AG04450 (cell line): ENCODE measurements at regions not wholly inside any gene's neighbourhood (a gene's known extent, or its start where the extent isn't known, plus 50 kb on each side); places are given as distances from the start of the nearest gene placed in this dataset.

Experiments
- CTCF ChIA-PET: fragments of 300-600, 350-600 bp; formaldehyde crosslinking; extraction: SDS; loops from one replicate; lab custom pipeline; 2022; ENCODE audit warnings: antibody characterized with exemption, inconsistent platforms; lab: Charles Lee
- POLR2A ChIA-PET: fragments of 350-600 bp; formaldehyde crosslinking; extraction: SDS; loops from one replicate; lab custom pipeline; 2021; ENCODE audit warnings: antibody characterized with exemption, inconsistent platforms; lab: Yijun Ruan, JAX
- DNase-seq: peaks from one replicate; pipeline ENCODE4 v3.0.0-alpha.2; 2011; ENCODE audit warnings: low read depth, low spot score
- H3K27ac ChIP-seq: one replicate; pipeline ENCODE4 v1.5.1; 2012; ENCODE audit warnings: low read depth, low read length, control low read depth
- H3K27me3 ChIP-seq: one replicate; pipeline ENCODE4 v1.6.0; 2012; ENCODE audit warnings: low read length; ENCODE audit not compliant: control insufficient read depth, insufficient read depth
- H3K4me3 ChIP-seq: 2 replicates; pipeline ENCODE4 v1.5.1; 2011; ENCODE audit warnings: mild to moderate bottlenecking, low read depth, low read length, control low read depth
- H3K9me3 ChIP-seq: 2 replicates; pipeline ENCODE4 v1.5.1; 2012; ENCODE audit warnings: low read length; ENCODE audit not compliant: control insufficient read depth, insufficient read depth
- TF ChIP-seq, protein P1 (sequence below): IDR thresholded peaks from 2 replicates; pipeline ENCODE4 v1.5.1; 2011; ENCODE audit warnings: low read depth, low read length, control low read depth, inconsistent platforms

DNA sequence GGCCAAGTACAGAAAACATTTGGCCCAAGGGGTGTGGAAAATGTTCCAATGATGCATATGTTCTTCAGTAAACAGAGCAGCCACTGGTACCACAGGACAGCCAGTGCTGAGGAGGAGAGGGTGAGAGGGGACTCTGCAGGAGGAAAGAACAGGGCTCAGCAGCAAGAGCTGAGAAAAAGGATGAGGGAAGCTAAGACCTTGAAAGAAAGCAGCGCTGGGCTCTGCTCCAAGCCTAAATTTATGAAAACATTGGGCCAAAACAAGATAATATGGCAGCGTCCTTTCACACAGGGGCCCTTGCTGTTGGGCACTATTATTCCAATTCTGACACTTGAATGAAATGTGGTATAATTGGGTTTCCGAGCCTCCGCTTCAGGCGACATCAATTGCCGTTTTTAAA is 939.0 kb upstream of the FANCL start:
- Histone ChIP-seq H3K9me3 (no peaks in the 10 kb centered on the region), H3K27ac (no peak overlapping the region), H3K4me3 (no peak overlapping the region), H3K27me3 (no peaks in the 10 kb centered on the region)
- no peak for DNase-seq
- CTCF ChIA-PET: no interaction called here
- TF ChIP-seq, protein P1, sequence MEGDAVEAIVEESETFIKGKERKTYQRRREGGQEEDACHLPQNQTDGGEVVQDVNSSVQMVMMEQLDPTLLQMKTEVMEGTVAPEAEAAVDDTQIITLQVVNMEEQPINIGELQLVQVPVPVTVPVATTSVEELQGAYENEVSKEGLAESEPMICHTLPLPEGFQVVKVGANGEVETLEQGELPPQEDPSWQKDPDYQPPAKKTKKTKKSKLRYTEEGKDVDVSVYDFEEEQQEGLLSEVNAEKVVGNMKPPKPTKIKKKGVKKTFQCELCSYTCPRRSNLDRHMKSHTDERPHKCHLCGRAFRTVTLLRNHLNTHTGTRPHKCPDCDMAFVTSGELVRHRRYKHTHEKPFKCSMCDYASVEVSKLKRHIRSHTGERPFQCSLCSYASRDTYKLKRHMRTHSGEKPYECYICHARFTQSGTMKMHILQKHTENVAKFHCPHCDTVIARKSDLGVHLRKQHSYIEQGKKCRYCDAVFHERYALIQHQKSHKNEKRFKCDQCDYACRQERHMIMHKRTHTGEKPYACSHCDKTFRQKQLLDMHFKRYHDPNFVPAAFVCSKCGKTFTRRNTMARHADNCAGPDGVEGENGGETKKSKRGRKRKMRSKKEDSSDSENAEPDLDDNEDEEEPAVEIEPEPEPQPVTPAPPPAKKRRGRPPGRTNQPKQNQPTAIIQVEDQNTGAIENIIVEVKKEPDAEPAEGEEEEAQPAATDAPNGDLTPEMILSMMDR: no peak
- POLR2A ChIA-PET: no interaction called here

DNA sequence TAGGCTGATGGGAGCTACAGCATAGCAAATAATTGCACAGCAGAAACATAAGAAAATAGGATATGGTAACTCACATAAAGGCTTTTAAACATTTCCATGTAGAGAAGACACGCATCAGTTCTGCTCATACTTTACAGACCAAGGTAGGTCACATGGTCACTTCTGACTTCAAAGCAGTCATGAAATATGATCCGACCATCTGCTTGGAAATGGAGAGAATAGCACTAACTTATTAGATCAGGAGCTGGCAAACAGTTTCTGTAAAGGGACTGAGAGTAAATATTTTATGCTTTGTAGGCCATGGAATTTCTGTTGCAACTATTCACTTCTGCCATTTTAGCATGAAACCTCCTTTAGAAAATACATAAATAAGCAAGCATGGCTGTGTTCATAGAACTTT is 936.6 kb upstream of the FANCL start:
- CTCF ChIA-PET: no interaction called here
- TF ChIP-seq, protein P1: no peak
- POLR2A ChIA-PET: no interaction called here
- H3K27me3 ChIP-seq: no peaks in the 10 kb centered on the region
- H3K9me3 ChIP-seq: peaks cover 4% of the 10 kb centered on the region; the same call in 1 of the 2 replicates
- no peak overlapping the region for H3K27ac ChIP-seq
- H3K4me3 ChIP-seq: no peak overlapping the region
- DNase-seq: no peak

DNA sequence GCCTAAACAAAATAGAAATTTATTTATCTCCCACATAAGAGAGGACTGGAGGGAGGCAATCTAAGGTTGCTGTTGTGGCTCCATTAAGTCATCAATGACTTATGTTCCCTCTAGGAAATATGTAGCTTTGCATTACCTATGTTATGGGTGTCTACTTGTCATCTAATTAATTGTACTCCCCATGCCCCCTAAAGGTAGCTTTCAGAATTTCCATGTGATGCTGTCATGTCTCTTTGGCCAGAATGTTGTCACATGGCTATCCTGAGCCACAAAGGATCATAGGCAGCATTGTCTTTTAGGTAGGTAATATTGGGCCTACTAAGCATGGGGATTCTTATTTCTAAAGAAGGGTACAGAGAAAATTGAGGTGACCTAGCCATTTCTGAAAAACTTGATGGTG is 935.6 kb upstream of the FANCL start:
- no peaks in the 10 kb centered on the region for H3K27me3 ChIP-seq
- TF ChIP-seq, protein P1: no peak
- ChIA-PET CTCF (no interaction called here), POLR2A (no interaction called here)
- no peak for DNase-seq
- H3K27ac ChIP-seq: no peak overlapping the region
- peaks cover 6% of the 10 kb centered on the region; the same call in 1 of the 2 replicates for H3K9me3 ChIP-seq
- H3K4me3 ChIP-seq: no peak overlapping the region

DNA sequence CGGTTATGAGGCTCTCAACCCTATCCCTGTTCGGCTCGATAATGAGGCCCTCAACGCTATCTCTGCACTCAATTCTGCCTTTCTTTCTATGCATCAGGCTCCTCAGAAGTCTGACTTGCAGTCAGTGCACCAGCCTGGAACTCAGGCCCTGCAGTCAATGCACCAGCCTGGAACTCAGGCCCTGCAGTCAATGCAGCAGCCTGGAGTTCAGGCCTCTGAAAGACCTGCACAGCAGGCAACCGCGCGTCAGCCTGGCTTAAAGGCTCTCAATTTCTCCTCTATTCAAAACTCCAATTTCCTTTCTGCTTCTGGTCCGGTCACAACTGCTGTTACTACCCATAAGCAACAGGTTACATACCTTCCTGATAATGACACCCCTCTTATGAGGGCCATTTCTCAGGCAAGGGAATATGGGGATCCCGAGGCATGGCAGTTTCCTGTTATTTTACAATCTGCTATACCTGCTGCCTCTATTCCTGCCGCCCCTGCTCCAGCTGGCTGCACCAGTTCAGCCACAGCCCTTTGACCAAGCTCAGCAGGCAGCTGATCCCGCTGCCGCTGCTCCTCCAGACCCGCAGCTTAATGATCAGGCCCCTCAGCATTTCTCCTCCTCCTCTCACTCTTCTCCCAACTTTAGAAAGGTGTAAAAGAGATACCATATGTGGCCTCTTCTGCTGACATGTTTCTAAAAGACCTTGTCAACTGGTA is 933.6 kb upstream of the FANCL start:
- DNase-seq: no peak
- CTCF ChIA-PET: no interaction called here
- peaks cover 6% of the 10 kb centered on the region; the same call in 1 of the 2 replicates for H3K9me3 ChIP-seq
- POLR2A ChIA-PET: no interaction called here
- no peaks in the 10 kb centered on the region for H3K27me3 ChIP-seq
- H3K27ac ChIP-seq: no peak overlapping the region
- H3K4me3 ChIP-seq: no peak overlapping the region
- TF ChIP-seq, protein P1: no peak

DNA sequence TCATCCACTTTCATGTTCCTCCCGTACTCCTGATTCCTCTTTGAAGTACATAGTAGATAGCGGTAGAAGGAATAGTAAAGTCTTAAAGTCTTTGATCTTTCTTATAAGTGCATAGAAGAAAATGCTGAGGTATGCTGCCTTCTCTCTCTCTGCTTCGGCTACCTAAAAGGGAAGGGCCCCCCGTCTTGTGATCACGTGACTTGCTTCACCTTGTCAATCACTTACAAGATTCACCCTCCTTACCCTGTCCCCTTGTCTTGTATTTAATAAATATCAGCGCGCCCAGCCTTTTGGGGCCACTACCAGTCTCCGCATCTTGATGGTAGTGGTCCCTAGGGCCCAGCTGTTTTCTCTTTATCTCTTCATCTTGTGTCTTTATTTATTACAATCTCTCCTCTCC is 932.2 kb upstream of the FANCL start:
- TF ChIP-seq, protein P1: no peak
- Histone ChIP-seq H3K9me3 (peaks cover 6% of the 10 kb centered on the region; the same call in 1 of the 2 replicates), H3K4me3 (no peak overlapping the region), H3K27me3 (no peaks in the 10 kb centered on the region), H3K27ac (no peak overlapping the region)
- ChIA-PET CTCF (no interaction called here), POLR2A (no interaction called here)
- DNase-seq: no peak
